SK-N-SH treated with all-trans-retinoic acid at 6 μM for 48 hours (cell line): ENCODE measurements at regions not wholly inside any gene's neighbourhood (a gene's known extent, or its start where the extent isn't known, plus 50 kb on each side); places are given as distances from the start of the nearest gene placed in this dataset.

ENCODE experiments used
- ATAC-seq: fragments of 200-7000 bp; cut with Tn5 transposase; 3 replicates; pipeline ENCODE4 v1.9.1; 2020; ENCODE audit warnings: mild to moderate bottlenecking, moderate library complexity
- ARNTL ChIP-seq: fragments of 450-650 bp; formaldehyde crosslinking; IDR thresholded peaks from 2 replicates; pipeline ENCODE4 v1.5.0; 2020; ENCODE audit warnings: low read depth, mild to moderate bottlenecking, moderate library complexity, borderline replicate concordance
- BACH2 ChIP-seq: fragments of 250-450 bp; sonication (Bioruptor Pico); IDR thresholded peaks from 2 replicates; pipeline ENCODE4 v1.9.0; 2021; ENCODE audit warnings: mild to moderate bottlenecking, borderline replicate concordance
- CSDC2 ChIP-seq: fragments of 250-450 bp; sonication (Bioruptor Pico); IDR thresholded peaks from 2 replicates; pipeline ENCODE4 v1.5.0; 2020; ENCODE audit warnings: mild to moderate bottlenecking, moderate library complexity
- CSRNP3 ChIP-seq: fragments of 250-450 bp; sonication (Bioruptor Pico); IDR thresholded peaks from 2 replicates; pipeline ENCODE4 v1.5.1; 2021; ENCODE audit warnings: mild to moderate bottlenecking, moderate library complexity
- ESRRG ChIP-seq: fragments of 250-450 bp; sonication (Bioruptor Pico); IDR thresholded peaks from 2 replicates; pipeline ENCODE4 v1.6.1; 2021; ENCODE audit warnings: mild to moderate bottlenecking
- GLIS3 ChIP-seq: fragments of 250-450 bp; sonication (Bioruptor Pico); IDR thresholded peaks from 2 replicates; pipeline ENCODE4 v1.5.0; 2020; ENCODE audit warnings: mild to moderate bottlenecking, moderate library complexity
- ISL1 ChIP-seq: fragments of 250-450 bp; sonication (Bioruptor Pico); IDR thresholded peaks from 2 replicates; pipeline ENCODE4 v2.1.2; 2022; ENCODE audit warnings: mild to moderate bottlenecking, moderate library complexity
- OSR1 ChIP-seq: fragments of 250-450 bp; sonication (Bioruptor Pico); IDR thresholded peaks from 2 replicates; pipeline ENCODE4 v1.8.0; 2022; ENCODE audit warnings: moderate library complexity, mild to moderate bottlenecking, inconsistent platforms
- PATZ1 ChIP-seq: fragments of 250-450 bp; sonication (Bioruptor Pico); IDR thresholded peaks from 2 replicates; pipeline ENCODE4 v1.8.0; 2020; ENCODE audit warnings: mild to moderate bottlenecking, moderate library complexity, borderline replicate concordance
- PPARA ChIP-seq: fragments of 250-450 bp; sonication (Bioruptor Pico); IDR thresholded peaks from 2 replicates; pipeline ENCODE4 v1.5.0; 2020; ENCODE audit warnings: mild to moderate bottlenecking, borderline replicate concordance
- SNAI2 ChIP-seq: fragments of 250-450 bp; sonication (Bioruptor Pico); IDR thresholded peaks from 2 replicates; pipeline ENCODE4 v1.5.0; 2020; ENCODE audit warnings: mild to moderate bottlenecking, moderate library complexity
- TCF4 ChIP-seq: fragments of 250-450 bp; sonication (Bioruptor Pico); IDR thresholded peaks from 2 replicates; pipeline ENCODE4 v1.8.0; 2021; ENCODE audit warnings: mild to moderate bottlenecking, moderate library complexity, borderline replicate concordance
- TOX ChIP-seq: fragments of 250-450 bp; sonication (Bioruptor Pico); IDR thresholded peaks from 2 replicates; pipeline ENCODE4 v1.8.0; 2021; ENCODE audit warnings: mild to moderate bottlenecking, moderate library complexity, borderline replicate concordance
- ZC3H10 ChIP-seq: fragments of 250-450 bp; sonication (Bioruptor Pico); IDR thresholded peaks from 2 replicates; pipeline ENCODE4 v1.5.1; 2021; ENCODE audit warnings: mild to moderate bottlenecking, moderate library complexity
- ZFP3 ChIP-seq: fragments of 250-450 bp; sonication (Bioruptor Pico); IDR thresholded peaks from 2 replicates; pipeline ENCODE4 v1.5.0; 2020; ENCODE audit warnings: mild to moderate bottlenecking, moderate library complexity
- ZFP30 ChIP-seq: fragments of 450-650 bp; formaldehyde crosslinking; IDR thresholded peaks from 2 replicates; pipeline ENCODE4 v1.5.0; 2022; ENCODE audit warnings: mild to moderate bottlenecking, moderate library complexity
- ZNF565 ChIP-seq: fragments of 450-650 bp; formaldehyde crosslinking; conservative IDR thresholded peaks from 2 replicates; pipeline ENCODE4 v1.5.0; 2020; ENCODE audit warnings: low read depth, mild to moderate bottlenecking, moderate library complexity
- ZNF8 ChIP-seq: fragments of 450-650 bp; formaldehyde crosslinking; IDR thresholded peaks from 2 replicates; pipeline ENCODE4 v1.5.0; 2020; ENCODE audit warnings: mild to moderate bottlenecking, moderate library complexity
- TF ChIP-seq, protein P1 (sequence below): fragments of 250-450 bp; sonication (Bioruptor Pico); IDR thresholded peaks from 2 replicates; pipeline ENCODE4 v1.5.0; 2020; ENCODE audit warnings: mild to moderate bottlenecking, moderate library complexity
- TF ChIP-seq, protein P2 (sequence below): fragments of 250-450 bp; sonication (Bioruptor Pico); IDR thresholded peaks from 2 replicates; pipeline ENCODE4 v1.5.1; 2020; ENCODE audit warnings: low read depth, mild to moderate bottlenecking, moderate library complexity

DNA sequence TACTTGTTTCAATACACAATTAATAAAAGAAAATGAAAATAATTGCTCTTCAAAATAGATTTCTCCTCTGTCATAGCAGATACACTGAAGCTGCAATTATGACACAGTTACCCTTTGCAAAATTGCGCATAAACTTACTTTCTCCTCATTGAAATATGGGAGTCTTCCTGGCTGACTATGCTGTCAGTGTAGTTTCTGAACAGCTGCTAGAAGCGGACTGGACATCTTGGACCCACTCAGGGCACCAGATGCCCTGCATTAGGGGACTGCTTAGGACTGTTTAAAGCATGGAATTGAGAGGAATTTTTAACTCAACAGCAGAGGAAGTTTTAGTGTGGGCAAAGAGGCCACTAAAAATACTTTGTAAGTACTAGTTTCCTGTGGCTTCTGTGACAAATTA, 454.9 kb downstream of the ATP23 start:
- no peak for ATAC-seq

DNA sequence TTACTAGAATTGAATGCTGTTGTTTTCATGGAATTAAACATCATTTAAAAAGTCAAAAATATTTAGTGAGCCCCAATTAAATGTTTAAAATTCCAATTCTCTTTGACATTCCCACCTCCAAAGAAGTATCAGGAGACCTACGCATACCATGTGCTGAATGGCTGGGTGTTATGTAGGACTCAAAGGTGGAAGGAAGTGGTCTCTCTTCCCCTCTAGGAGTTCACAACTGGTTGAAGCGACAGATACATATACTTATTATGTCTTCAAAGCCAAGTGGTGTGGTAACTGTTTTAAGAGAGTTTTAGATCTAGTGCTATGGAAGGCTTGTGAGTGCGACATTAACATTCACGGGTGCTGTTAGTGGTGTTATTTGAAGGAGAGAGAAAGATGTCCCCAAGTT, 464.0 kb downstream of the ATP23 start:
- no peak for ATAC-seq
- TF ChIP-seq ZNF565 (CRISPR knock-in tag) (no peak), ZNF8 (CRISPR knock-in tag) (no peak), TOX (CRISPR knock-in tag) (no peak), ISL1 (CRISPR knock-in tag) (no peak), ZFP30 (CRISPR knock-in tag) (no peak), BACH2 (no peak), ZC3H10 (no peak), OSR1 (CRISPR knock-in tag) (no peak), CSDC2 (CRISPR knock-in tag) (no peak), GLIS3 (no peak), PPARA (CRISPR knock-in tag) (no peak), ARNTL (CRISPR knock-in tag) (no peak)
- TF ChIP-seq, protein P1, sequence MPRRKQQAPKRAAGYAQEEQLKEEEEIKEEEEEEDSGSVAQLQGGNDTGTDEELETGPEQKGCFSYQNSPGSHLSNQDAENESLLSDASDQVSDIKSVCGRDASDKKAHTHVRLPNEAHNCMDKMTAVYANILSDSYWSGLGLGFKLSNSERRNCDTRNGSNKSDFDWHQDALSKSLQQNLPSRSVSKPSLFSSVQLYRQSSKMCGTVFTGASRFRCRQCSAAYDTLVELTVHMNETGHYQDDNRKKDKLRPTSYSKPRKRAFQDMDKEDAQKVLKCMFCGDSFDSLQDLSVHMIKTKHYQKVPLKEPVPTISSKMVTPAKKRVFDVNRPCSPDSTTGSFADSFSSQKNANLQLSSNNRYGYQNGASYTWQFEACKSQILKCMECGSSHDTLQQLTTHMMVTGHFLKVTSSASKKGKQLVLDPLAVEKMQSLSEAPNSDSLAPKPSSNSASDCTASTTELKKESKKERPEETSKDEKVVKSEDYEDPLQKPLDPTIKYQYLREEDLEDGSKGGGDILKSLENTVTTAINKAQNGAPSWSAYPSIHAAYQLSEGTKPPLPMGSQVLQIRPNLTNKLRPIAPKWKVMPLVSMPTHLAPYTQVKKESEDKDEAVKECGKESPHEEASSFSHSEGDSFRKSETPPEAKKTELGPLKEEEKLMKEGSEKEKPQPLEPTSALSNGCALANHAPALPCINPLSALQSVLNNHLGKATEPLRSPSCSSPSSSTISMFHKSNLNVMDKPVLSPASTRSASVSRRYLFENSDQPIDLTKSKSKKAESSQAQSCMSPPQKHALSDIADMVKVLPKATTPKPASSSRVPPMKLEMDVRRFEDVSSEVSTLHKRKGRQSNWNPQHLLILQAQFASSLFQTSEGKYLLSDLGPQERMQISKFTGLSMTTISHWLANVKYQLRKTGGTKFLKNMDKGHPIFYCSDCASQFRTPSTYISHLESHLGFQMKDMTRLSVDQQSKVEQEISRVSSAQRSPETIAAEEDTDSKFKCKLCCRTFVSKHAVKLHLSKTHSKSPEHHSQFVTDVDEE (CRISPR knock-in tag): no peak

More for the DNA sequence above, 454.9 kb downstream of the ATP23 start:
- TF ChIP-seq ZFP30 (CRISPR knock-in tag) (no peak), PATZ1 (CRISPR knock-in tag) (no peak), ZC3H10 (no peak), ISL1 (CRISPR knock-in tag) (no peak), ARNTL (CRISPR knock-in tag) (no peak), ESRRG (no peak), PPARA (CRISPR knock-in tag) (no peak), ZNF8 (CRISPR knock-in tag) (no peak), SNAI2 (CRISPR knock-in tag) (no peak), CSDC2 (CRISPR knock-in tag) (no peak), ZFP3 (CRISPR knock-in tag) (no peak), TCF4 (no peak), BACH2 (no peak), GLIS3 (no peak)
- TF ChIP-seq, protein P2, sequence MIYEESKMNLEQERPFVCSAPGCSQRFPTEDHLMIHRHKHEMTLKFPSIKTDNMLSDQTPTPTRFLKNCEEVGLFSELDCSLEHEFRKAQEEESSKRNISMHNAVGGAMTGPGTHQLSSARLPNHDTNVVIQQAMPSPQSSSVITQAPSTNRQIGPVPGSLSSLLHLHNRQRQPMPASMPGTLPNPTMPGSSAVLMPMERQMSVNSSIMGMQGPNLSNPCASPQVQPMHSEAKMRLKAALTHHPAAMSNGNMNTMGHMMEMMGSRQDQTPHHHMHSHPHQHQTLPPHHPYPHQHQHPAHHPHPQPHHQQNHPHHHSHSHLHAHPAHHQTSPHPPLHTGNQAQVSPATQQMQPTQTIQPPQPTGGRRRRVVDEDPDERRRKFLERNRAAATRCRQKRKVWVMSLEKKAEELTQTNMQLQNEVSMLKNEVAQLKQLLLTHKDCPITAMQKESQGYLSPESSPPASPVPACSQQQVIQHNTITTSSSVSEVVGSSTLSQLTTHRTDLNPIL (CRISPR knock-in tag): no peak
- TF ChIP-seq, protein P1 (CRISPR knock-in tag): no peak

DNA sequence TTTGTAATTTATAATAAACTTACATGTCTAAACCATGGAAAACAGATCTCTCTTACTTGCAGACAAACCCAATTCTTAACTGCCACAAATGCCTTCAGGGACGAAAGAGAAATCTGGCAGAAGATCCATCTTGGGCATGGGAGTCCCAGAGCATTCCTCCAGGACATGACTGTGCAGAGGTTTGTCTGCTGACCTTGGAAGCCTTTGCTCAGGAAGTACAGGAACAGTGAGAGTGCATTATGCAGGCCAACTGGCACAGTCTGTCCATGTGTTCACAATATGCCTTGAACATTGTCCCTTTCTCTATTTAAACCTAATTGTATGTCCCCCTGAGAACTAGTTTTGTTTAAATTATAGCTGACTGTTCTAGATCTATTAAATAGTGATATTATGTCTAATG, 467.1 kb downstream of the ATP23 start:
- no peak for ATAC-seq
- no peak for TF ChIP-seq ISL1 (CRISPR knock-in tag)
- TF ChIP-seq TOX (CRISPR knock-in tag): no peak
- no peak for TF ChIP-seq PATZ1 (CRISPR knock-in tag)
- TF ChIP-seq ARNTL (CRISPR knock-in tag): no peak
- no peak for TF ChIP-seq ESRRG
- no peak for TF ChIP-seq ZC3H10
- TF ChIP-seq ZNF565 (CRISPR knock-in tag): no peak
- no peak for TF ChIP-seq CSRNP3 (CRISPR knock-in tag)
- TF ChIP-seq GLIS3: no peak
